GM10248 (cell line): ENCODE measurements at regions not wholly inside any gene's neighbourhood (a gene's known extent, or its start where the extent isn't known, plus 50 kb on each side); places are given as distances from the start of the nearest gene placed in this dataset.

ENCODE experiments used
- CTCF ChIA-PET: fragments of 300-600 bp; sonication (Branson Sonifier 250); formaldehyde crosslinking; extraction: SDS; loops from one replicate; lab custom pipeline; 2021; ENCODE audit warnings: antibody characterized with exemption; lab: Yijun Ruan, JAX
- POLR2A ChIA-PET: fragments of 350-650 bp; sonication (Branson Sonifier 250); formaldehyde crosslinking; extraction: SDS; loops from one replicate; lab custom pipeline; 2020; ENCODE audit warnings: antibody characterized with exemption; lab: Yijun Ruan, JAX
- DNase-seq: peaks from one replicate; pipeline ENCODE4 v3.0.0; 2012; ENCODE audit errors: extremely low spot score
- CTCF ChIP-seq: IDR thresholded peaks from 2 replicates; pipeline ENCODE4 v1.5.1; 2012; ENCODE audit warnings: mild to moderate bottlenecking, low read depth; ENCODE audit errors: extremely low read depth, missing control alignments, control extremely low read depth

DNA sequence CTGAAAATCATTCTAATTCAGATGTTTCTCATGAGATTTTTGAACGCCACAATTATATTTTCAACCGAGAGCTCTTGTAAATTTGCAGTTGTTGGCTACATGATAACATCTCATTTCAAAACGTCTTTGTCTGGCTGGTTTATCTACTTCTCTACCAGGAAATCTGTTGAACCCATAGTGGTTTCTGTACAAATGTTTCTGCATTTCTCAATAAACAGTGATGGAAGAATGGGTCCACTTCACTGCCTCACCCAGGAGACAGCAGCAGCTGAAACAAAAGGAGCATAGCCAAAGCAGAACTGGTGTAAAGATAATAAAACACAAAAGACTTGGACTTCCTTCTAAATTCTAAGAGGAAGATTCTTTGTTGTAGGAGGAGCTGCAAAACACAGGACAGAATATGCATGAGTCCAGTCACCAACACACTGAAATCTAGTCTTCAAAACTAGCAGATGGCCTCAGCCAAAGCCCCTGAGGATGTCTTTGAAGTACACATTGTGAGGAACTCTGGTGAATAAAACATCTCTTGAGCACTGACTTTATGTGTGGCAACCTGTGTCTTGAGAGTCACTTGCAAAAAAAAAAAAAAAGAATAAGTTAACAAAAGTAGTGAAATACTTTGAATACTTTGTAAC lies 68.6 kb upstream of the FGF14 start:
- TF ChIP-seq CTCF, result no peak
- CTCF ChIA-PET, result interaction anchor here (1.2 kb wide), 1 partner anchor 13 kb away, joined by 3 read pairs; no protein-coding TSS in a partner anchor

GRCh38 chr13:102466610-102467190 lies 64.9 kb upstream of the FGF14 start:
- TF ChIP-seq CTCF, result no peak
- ChIA-PET CTCF (interaction anchor here (1.6 to 3.6 kb wide), 2 partner anchors 7 to 10 kb away, joined by 6 to 19 read pairs; no protein-coding TSS in a partner anchor), POLR2A (no interaction called here)
- DNase-seq, result no peak

More for the DNA sequence above, 68.6 kb upstream of the FGF14 start:
- POLR2A ChIA-PET, result no interaction called here
- no peak for DNase-seq

GRCh38 chr13:102462570-102462969 lies 60.7 kb upstream of the FGF14 start:
- DNase-seq, result no peak
- no peak for TF ChIP-seq CTCF
- POLR2A ChIA-PET, result no interaction called here
- CTCF ChIA-PET, result no interaction called here

- TF ChIP-seq CTCF, result no peak
- ChIA-PET POLR2A (no interaction called here), CTCF (interaction anchor here (1.0 kb wide), 1 partner anchor 1316 kb away, joined by 3 read pairs; no protein-coding TSS in a partner anchor)
- no peak for DNase-seq
Measured at GRCh38 chr13:102461302-102461701, 59.5 kb upstream of the FGF14 start.

GRCh38 chr13:102460806-102461205 lies 59.0 kb upstream of the FGF14 start:
- ChIA-PET CTCF (interaction anchor here (1.0 kb wide), 1 partner anchor 1316 kb away, joined by 3 read pairs; no protein-coding TSS in a partner anchor), POLR2A (no interaction called here)
- no peak for DNase-seq
- no peak for TF ChIP-seq CTCF

DNA sequence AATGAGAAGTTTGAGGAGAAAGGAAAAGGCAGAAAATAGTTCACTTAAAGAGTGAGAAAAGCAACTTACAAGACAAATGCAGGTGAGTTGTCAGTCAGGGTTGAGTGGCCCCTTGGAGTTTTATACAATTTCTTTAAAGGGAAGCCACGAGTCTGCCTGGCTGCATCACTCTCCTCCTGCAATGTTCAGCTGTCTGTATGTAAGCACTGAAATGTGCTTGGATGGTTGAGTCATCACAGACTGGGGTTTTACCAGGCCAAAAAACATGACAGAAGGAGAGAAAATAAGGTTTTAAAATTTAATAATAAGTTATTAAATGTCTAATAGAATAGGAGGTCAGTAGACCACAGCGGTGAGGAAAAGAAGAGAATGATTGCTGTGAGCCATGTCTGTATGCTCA lies 51.0 kb upstream of the FGF14 start:
- TF ChIP-seq CTCF, result no peak
- POLR2A ChIA-PET, result no interaction called here
- no peak for DNase-seq
- CTCF ChIA-PET, result interaction anchor here (1.1 kb wide), 1 partner anchor 117 kb away, joined by 3 read pairs; no protein-coding TSS in a partner anchor
